ENCODE measurements at regions not wholly inside any gene's neighbourhood (a gene's known extent, or its start where the extent isn't known, plus 50 kb on each side); places are given as distances from the start of the nearest gene placed in this dataset.
"Not testable (repeated sequence)": the region's sequence is repeated elsewhere in the genome, so short reads cannot be mapped to it uniquely, and the experiment has no call there.

GRCh38 chr5:12745537-12745936, 841.3 kb upstream of the CTNND2 start:
- DNase-seq (ENCODE audit: low spot score), result no peak

GRCh38 chr5:12743582-12743981, 839.3 kb upstream of the CTNND2 start:
- no peak for DNase-seq (ENCODE audit: low spot score)

GRCh38 chr5:12730354-12730753, 826.1 kb upstream of the CTNND2 start:
- DNase-seq (ENCODE audit: low spot score), result no peak

GRCh38 chr5:12716664-12717063, 812.4 kb upstream of the CTNND2 start:
- no peak for DNase-seq (ENCODE audit: low spot score)

- no peak for DNase-seq (ENCODE audit: low spot score)
Measured at GRCh38 chr5:12707560-12707959, 803.3 kb upstream of the CTNND2 start.

- DNase-seq (ENCODE audit: low spot score), result no peak
Measured at GRCh38 chr5:12704955-12705354, 800.7 kb upstream of the CTNND2 start.

- DNase-seq (ENCODE audit: low spot score), result no peak
Measured at GRCh38 chr5:12703254-12703653, 799.0 kb upstream of the CTNND2 start.

GRCh38 chr5:12695651-12696050, 791.4 kb upstream of the CTNND2 start:
- DNase-seq (ENCODE audit: low spot score), result no peak

- no peak for DNase-seq (ENCODE audit: low spot score)
Measured at GRCh38 chr5:12691330-12691729, 787.1 kb upstream of the CTNND2 start.

GRCh38 chr5:12690361-12690760, 786.1 kb upstream of the CTNND2 start:
- no peak for DNase-seq (ENCODE audit: low spot score)

- no peak for DNase-seq (ENCODE audit: low spot score)
Measured at GRCh38 chr5:12683249-12683648, 779.0 kb upstream of the CTNND2 start.

GRCh38 chr5:12679731-12680130, 775.5 kb upstream of the CTNND2 start:
- DNase-seq (ENCODE audit: low spot score), result no peak

GRCh38 chr5:12675959-12676358, 771.7 kb upstream of the CTNND2 start:
- no peak for DNase-seq (ENCODE audit: low spot score)

- DNase-seq (ENCODE audit: low spot score), result no peak
Measured at GRCh38 chr5:12672141-12672540, 767.9 kb upstream of the CTNND2 start.

GRCh38 chr5:12669326-12669725, 765.1 kb upstream of the CTNND2 start:
- no peak for DNase-seq (ENCODE audit: low spot score)

GRCh38 chr5:12668564-12668963, 764.3 kb upstream of the CTNND2 start:
- DNase-seq (ENCODE audit: low spot score), result no peak

GRCh38 chr5:12667818-12668217, 763.6 kb upstream of the CTNND2 start:
- not testable (repeated sequence) for DNase-seq (ENCODE audit: low spot score)

- not testable (repeated sequence) for DNase-seq (ENCODE audit: low spot score)
Measured at GRCh38 chr5:12665772-12666171, 761.5 kb upstream of the CTNND2 start.

- DNase-seq (ENCODE audit: low spot score), result no peak
Measured at GRCh38 chr5:12662545-12663314, 758.5 kb upstream of the CTNND2 start.

- DNase-seq (ENCODE audit: low spot score), result no peak
Measured at GRCh38 chr5:12661617-12662370, 757.5 kb upstream of the CTNND2 start.

- not testable (repeated sequence) for DNase-seq (ENCODE audit: low spot score)
Measured at GRCh38 chr5:12660279-12661107, 756.2 kb upstream of the CTNND2 start.

- no peak for DNase-seq (ENCODE audit: low spot score)
Measured at GRCh38 chr5:12659686-12660085, 755.4 kb upstream of the CTNND2 start.

All from ecto neural progenitor cell (in vitro differentiated cells).